Stimulated activated naive CD4-positive, alpha-beta T cell treated with Interleukin-2 at 50 U/mL for 16 hours (primary cell): ENCODE measurements at regions not wholly inside any gene's neighbourhood (a gene's known extent, or its start where the extent isn't known, plus 50 kb on each side); places are given as distances from the start of the nearest gene placed in this dataset.

Experiments used
- DNase-seq: peaks from one replicate; lab custom pipeline; 2025; lab: John Stamatoyannopoulos, UW

GRCh38 chr11:82676483-82677094 is 57.1 kb downstream of the FAM181B start:
- no peak for DNase-seq

GRCh38 chr11:82675838-82676237 is 57.8 kb downstream of the FAM181B start:
- no peak for DNase-seq

GRCh38 chr11:82673631-82674030 is 60.0 kb downstream of the FAM181B start:
- DNase-seq, result no peak

GRCh38 chr11:82671451-82671850 is 62.2 kb downstream of the FAM181B start:
- DNase-seq, result no peak

- no peak for DNase-seq
Measured at GRCh38 chr11:82663535-82663934, 70.1 kb downstream of the FAM181B start.

- DNase-seq, result no peak
Measured at GRCh38 chr11:82653752-82654151, 79.9 kb downstream of the FAM181B start.

- DNase-seq, result no peak
Measured at GRCh38 chr11:82639251-82639650, 94.4 kb downstream of the FAM181B start.

GRCh38 chr11:82636615-82637014 is 97.0 kb downstream of the FAM181B start:
- no peak for DNase-seq

- DNase-seq, result no peak
Measured at GRCh38 chr11:82634091-82634490, 99.6 kb downstream of the FAM181B start.

- no peak for DNase-seq
Measured at GRCh38 chr11:82631722-82632630, 101.7 kb downstream of the FAM181B start.

GRCh38 chr11:82610671-82611070 is 123.0 kb downstream of the FAM181B start:
- DNase-seq, result no peak

- no peak for DNase-seq
Measured at GRCh38 chr11:82606738-82607137, 126.9 kb downstream of the FAM181B start.

GRCh38 chr11:82601711-82602110 is 132.0 kb downstream of the FAM181B start:
- DNase-seq, result no peak

GRCh38 chr11:82599836-82600235 is 133.8 kb downstream of the FAM181B start:
- no peak for DNase-seq

GRCh38 chr11:82586581-82586980 is 147.1 kb downstream of the FAM181B start:
- DNase-seq, result no peak

GRCh38 chr11:82577246-82577645 is 156.4 kb downstream of the FAM181B start:
- no peak for DNase-seq

- DNase-seq, result no peak
Measured at GRCh38 chr11:82560836-82561235, 172.8 kb downstream of the FAM181B start.

- DNase-seq, result no peak
Measured at GRCh38 chr11:82559609-82560008, 174.1 kb downstream of the FAM181B start.

- DNase-seq, result no peak
Measured at GRCh38 chr11:82557274-82557673, 176.4 kb downstream of the FAM181B start.

GRCh38 chr11:82556210-82556609 is 177.5 kb downstream of the FAM181B start:
- DNase-seq, result no peak

GRCh38 chr11:82546661-82547557 is 186.8 kb downstream of the FAM181B start:
- DNase-seq, result no peak

GRCh38 chr11:82539669-82540068 is 194.0 kb downstream of the FAM181B start:
- no peak for DNase-seq
